Spleen (tissue), 7 donors: ENCODE measurements at regions not wholly inside any gene's neighbourhood (a gene's known extent, or its start where the extent isn't known, plus 50 kb on each side); places are given as distances from the start of the nearest gene placed in this dataset.

Experiments used
- POLR2A ChIP-seq, 3 donors: fragments of 450-650 bp; IDR thresholded peaks; one replicate each; pipeline ENCODE4 v1.5.1; 2017; ENCODE audit warnings: antibody characterized with exemption in 3 of 3, mild to moderate bottlenecking in 1 of 3
- POLR2AphosphoS5 ChIP-seq, 3 donors: sonication (generic); formaldehyde crosslinking; IDR thresholded peaks; one replicate each; pipeline ENCODE4 v1.5.1; 2017; ENCODE audit warnings: antibody characterized with exemption in 3 of 3
- TF ChIP-seq, protein P1 (sequence below), 11 experiments: fragments of 200-600 bp in 7 of 11; fragments of 450-650 bp in 4 of 11; sonication (generic) in 4 of 11; IDR thresholded peaks in 8 of 11; conservative IDR thresholded peaks in 3 of 11; 1 replicate in 7 of 11; 2 replicates in 4 of 11; pipeline versions ENCODE4 v1.4.0 to v1.8.0; 2016 to 2021; ENCODE audit warnings: antibody characterized with exemption in 11 of 11, inconsistent platforms in 4 of 11, mild to moderate bottlenecking in 1 of 11
- donor health status: DM: no; HTN: no; CAD: no; lungs with moderate emphysema.
- donor health status: DM: no; HTN: no; CAD: no.
- donor health status: DM: no; HTN: no; CAD: no.

DNA sequence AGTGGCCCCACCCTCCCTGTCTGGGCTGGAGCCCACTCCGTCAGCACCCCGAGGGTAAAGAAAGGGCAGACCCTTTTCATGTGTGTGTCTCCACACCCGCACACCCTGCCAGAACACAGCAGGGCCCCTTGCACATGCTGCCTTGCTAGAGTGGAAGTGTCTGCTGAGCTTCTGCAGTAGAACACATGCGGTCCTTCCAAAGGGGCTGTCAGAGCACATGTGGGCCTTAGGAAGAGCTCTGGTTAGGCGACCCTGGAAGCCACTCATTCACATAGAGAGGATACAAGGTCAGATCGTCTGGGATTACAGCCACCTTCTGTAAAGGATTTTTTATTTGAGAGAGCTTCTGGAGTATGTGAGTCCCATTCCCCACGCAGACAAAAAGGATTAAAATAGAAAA lies 613.2 kb upstream of the RAB6C start:
- TF ChIP-seq POLR2A (IDR thresholded peaks at IDR 0.05), result no peak
- TF ChIP-seq, protein P1, sequence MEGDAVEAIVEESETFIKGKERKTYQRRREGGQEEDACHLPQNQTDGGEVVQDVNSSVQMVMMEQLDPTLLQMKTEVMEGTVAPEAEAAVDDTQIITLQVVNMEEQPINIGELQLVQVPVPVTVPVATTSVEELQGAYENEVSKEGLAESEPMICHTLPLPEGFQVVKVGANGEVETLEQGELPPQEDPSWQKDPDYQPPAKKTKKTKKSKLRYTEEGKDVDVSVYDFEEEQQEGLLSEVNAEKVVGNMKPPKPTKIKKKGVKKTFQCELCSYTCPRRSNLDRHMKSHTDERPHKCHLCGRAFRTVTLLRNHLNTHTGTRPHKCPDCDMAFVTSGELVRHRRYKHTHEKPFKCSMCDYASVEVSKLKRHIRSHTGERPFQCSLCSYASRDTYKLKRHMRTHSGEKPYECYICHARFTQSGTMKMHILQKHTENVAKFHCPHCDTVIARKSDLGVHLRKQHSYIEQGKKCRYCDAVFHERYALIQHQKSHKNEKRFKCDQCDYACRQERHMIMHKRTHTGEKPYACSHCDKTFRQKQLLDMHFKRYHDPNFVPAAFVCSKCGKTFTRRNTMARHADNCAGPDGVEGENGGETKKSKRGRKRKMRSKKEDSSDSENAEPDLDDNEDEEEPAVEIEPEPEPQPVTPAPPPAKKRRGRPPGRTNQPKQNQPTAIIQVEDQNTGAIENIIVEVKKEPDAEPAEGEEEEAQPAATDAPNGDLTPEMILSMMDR (IDR thresholded peaks at IDR 0.05 in 8 of 11, conservative IDR thresholded peaks at IDR 0.05 in 3 of 11), result no peak
- TF ChIP-seq POLR2AphosphoS5 (IDR thresholded peaks at IDR 0.05), result no peak
